Kidney (tissue), 13 donors: ENCODE measurements at regions not wholly inside any gene's neighbourhood (a gene's known extent, or its start where the extent isn't known, plus 50 kb on each side); places are given as distances from the start of the nearest gene placed in this dataset.
A peak's percentile ranks its signal among the peaks of the same experiment; 100 is the strongest.

Experiments used
- DNase-seq, 5 donors: peaks; one replicate each; pipeline ENCODE4 v3.0.0-alpha.2; 2013 to 2020
- FAIRE-seq: peaks from 2 replicates; lab custom pipeline; 2012; peaks lifted over from hg19 to GRCh38; lab: Jason Lieb, UNC
- H3K27ac ChIP-seq, 2 donors: one replicate each; pipeline ENCODE4 v1.7.0; 2013; ENCODE audit warnings: low read depth in 2 of 2, low read length in 2 of 2, inconsistent platforms in 1 of 2
- H3K27me3 ChIP-seq: one replicate; pipeline ENCODE4 v1.7.1; 2013; ENCODE audit warnings: low read length, inconsistent platforms; ENCODE audit not compliant: control insufficient read depth, insufficient read depth
- H3K36me3 ChIP-seq, 3 donors: one replicate each; pipeline versions ENCODE4 v1.7.0 to v1.7.1; 2013; ENCODE audit warnings: low read length in 3 of 3, control low read depth in 1 of 3, inconsistent platforms in 1 of 3; ENCODE audit not compliant: insufficient read depth in 3 of 3, control insufficient read depth in 2 of 3
- H3K4me1 ChIP-seq, 3 donors: one replicate each; pipeline versions ENCODE4 v1.7.0 to v1.7.1; 2013; ENCODE audit warnings: low read length in 3 of 3, inconsistent platforms in 1 of 3, low read depth in 1 of 3; ENCODE audit not compliant: control insufficient read depth in 2 of 3, insufficient read depth in 2 of 3
- H3K4me3 ChIP-seq, 3 donors: one replicate each; pipeline versions ENCODE4 v1.7.0 to v1.8.1; 2013; ENCODE audit warnings: low read length in 3 of 3, control low read depth in 1 of 3, inconsistent platforms in 1 of 3
- H3K9ac ChIP-seq, 3 donors: one replicate each; pipeline versions ENCODE4 v1.7.0 to v1.7.1; 2013; ENCODE audit warnings: low read length in 3 of 3, control low read depth in 1 of 3, inconsistent platforms in 1 of 3
- H3K9me3 ChIP-seq, 3 donors: one replicate each; pipeline versions ENCODE4 v1.7.0 to v1.7.1; 2013; ENCODE audit warnings: low read length in 3 of 3, control low read depth in 1 of 3, inconsistent platforms in 1 of 3; ENCODE audit not compliant: control insufficient read depth in 2 of 3, insufficient read depth in 1 of 3
- intact Hi-C: fragments of 100-400 bp; cut with DNase I; formaldehyde crosslinking; loops from one replicate; pipeline ENCODE4 v1.11.1; 2022
- TF ChIP-seq, protein P1 (sequence below): IDR thresholded peaks from 3 replicates; pipeline ENCODE4 v1.5.1; 2012; ENCODE audit warnings: mild to moderate bottlenecking, moderate library complexity, borderline replicate concordance; ENCODE audit not compliant: insufficient read depth; ENCODE audit errors: extremely low read depth
- donor health status: control.
- donor health status: control.
- donor health status: control.
- donor health status: control.
- donor health status: control.
- donor health status: DM: yes; HTN: yes; CAD: no.
- donor health status: Normal renal cell carcinoma (clear cell type).

- no peaks in the 10 kb centered on the region for H3K27me3 ChIP-seq
- intact Hi-C loops: no loop called here
- H3K4me1 ChIP-seq: no peaks in the 10 kb centered on the region
- H3K9me3 ChIP-seq: no peaks in the 10 kb centered on the region
- H3K27ac ChIP-seq: no peak overlapping the region
- FAIRE-seq: no peak
- no peaks in the 10 kb centered on the region for H3K36me3 ChIP-seq
- TF ChIP-seq, protein P1, sequence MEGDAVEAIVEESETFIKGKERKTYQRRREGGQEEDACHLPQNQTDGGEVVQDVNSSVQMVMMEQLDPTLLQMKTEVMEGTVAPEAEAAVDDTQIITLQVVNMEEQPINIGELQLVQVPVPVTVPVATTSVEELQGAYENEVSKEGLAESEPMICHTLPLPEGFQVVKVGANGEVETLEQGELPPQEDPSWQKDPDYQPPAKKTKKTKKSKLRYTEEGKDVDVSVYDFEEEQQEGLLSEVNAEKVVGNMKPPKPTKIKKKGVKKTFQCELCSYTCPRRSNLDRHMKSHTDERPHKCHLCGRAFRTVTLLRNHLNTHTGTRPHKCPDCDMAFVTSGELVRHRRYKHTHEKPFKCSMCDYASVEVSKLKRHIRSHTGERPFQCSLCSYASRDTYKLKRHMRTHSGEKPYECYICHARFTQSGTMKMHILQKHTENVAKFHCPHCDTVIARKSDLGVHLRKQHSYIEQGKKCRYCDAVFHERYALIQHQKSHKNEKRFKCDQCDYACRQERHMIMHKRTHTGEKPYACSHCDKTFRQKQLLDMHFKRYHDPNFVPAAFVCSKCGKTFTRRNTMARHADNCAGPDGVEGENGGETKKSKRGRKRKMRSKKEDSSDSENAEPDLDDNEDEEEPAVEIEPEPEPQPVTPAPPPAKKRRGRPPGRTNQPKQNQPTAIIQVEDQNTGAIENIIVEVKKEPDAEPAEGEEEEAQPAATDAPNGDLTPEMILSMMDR: peak; percentile 30
- H3K4me3 ChIP-seq: no peak overlapping the region
- peak in 3 of 5 donors; percentile 21 to 39 (median 37) for DNase-seq
- no peak overlapping the region for H3K9ac ChIP-seq
Measured at GRCh38 chr3:81218023-81218422, 543.4 kb downstream of the GBE1 start.

GRCh38 chr3:81217101-81217500, 544.3 kb downstream of the GBE1 start:
- Histone ChIP-seq H3K27me3 (no peaks in the 10 kb centered on the region), H3K4me3 (no peak overlapping the region), H3K27ac (no peak overlapping the region), H3K9ac (no peak overlapping the region), H3K9me3 (no peaks in the 10 kb centered on the region), H3K36me3 (no peaks in the 10 kb centered on the region), H3K4me1 (no peaks in the 10 kb centered on the region)
- intact Hi-C loops: no loop called here
- no peak for FAIRE-seq
- DNase-seq: no peak
- TF ChIP-seq, protein P1: no peak

- no peak for FAIRE-seq
- peak in 1 of 5 donors; percentile 7 for DNase-seq
- no peak overlapping the region for H3K4me3 ChIP-seq
- TF ChIP-seq, protein P1: no peak
- H3K27me3 ChIP-seq: no peaks in the 10 kb centered on the region
- no peak overlapping the region for H3K9ac ChIP-seq
- H3K4me1 ChIP-seq: no peaks in the 10 kb centered on the region
- H3K9me3 ChIP-seq: no peaks in the 10 kb centered on the region
- H3K27ac ChIP-seq: no peak overlapping the region
- no peaks in the 10 kb centered on the region for H3K36me3 ChIP-seq
- intact Hi-C loops: no loop called here
Measured at GRCh38 chr3:81216192-81216591, 545.3 kb downstream of the GBE1 start.

- no peaks in the 10 kb centered on the region for H3K4me1 ChIP-seq
- FAIRE-seq: no peak
- intact Hi-C loops: no loop called here
- TF ChIP-seq, protein P1: no peak
- no peak for DNase-seq
- H3K9me3 ChIP-seq: no peaks in the 10 kb centered on the region
- H3K27ac ChIP-seq: no peak overlapping the region
- H3K36me3 ChIP-seq: no peaks in the 10 kb centered on the region
- H3K27me3 ChIP-seq: no peaks in the 10 kb centered on the region
- H3K9ac ChIP-seq: no peak overlapping the region
- no peak overlapping the region for H3K4me3 ChIP-seq
Measured at GRCh38 chr3:81214631-81215030, 546.8 kb downstream of the GBE1 start.
